ENCODE measurements at regions not wholly inside any gene's neighbourhood (a gene's known extent, or its start where the extent isn't known, plus 50 kb on each side); places are given as distances from the start of the nearest gene placed in this dataset.
"Not testable (repeated sequence)": the region's sequence is repeated elsewhere in the genome, so short reads cannot be mapped to it uniquely, and the experiment has no call there.

DNA sequence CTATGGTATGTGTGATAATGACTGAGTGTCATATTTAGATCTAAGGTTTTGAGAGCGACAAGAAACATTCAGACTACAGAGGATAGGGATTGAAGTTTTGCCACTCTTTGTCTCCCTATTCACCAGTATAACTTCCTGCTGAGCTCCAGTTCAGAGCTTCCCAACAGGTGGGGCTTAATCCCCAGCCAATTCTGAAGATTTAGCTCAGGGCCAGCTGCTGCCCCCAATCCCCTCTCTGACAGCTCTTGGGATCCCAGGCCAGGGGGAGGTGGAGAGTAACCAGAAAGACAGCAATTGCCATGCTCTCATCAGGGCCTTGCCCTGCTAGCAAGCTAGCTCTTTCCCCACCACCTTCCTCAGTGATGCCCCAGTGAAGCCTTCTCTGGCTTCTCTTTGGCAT, 57.8 kb downstream of the TRIL start:
- TF ChIP-seq POLR2AphosphoS5 (IDR thresholded peaks at IDR 0.05; ENCODE audit: low read depth, low read length) (no peak), TAF1 (IDR thresholded peaks at IDR 0.05; ENCODE audit: low read depth, low read length) (no peak), POLR2A (IDR thresholded peaks at IDR 0.05; ENCODE audit: low read depth, low read length) (no peak), POU2F2 (IDR thresholded peaks at IDR 0.05; ENCODE audit: low read depth, low read length) (no peak), PAX5 (IDR thresholded peaks at IDR 0.05; ENCODE audit: insufficient read depth, low read length, severe bottlenecking) (no peak), SPI1 (IDR thresholded peaks at IDR 0.05; ENCODE audit: low read depth, low read length) (no peak)
- no peak for FAIRE-seq
- no peak for DNase-seq (ENCODE audit: insufficient read length, low spot score)

DNA sequence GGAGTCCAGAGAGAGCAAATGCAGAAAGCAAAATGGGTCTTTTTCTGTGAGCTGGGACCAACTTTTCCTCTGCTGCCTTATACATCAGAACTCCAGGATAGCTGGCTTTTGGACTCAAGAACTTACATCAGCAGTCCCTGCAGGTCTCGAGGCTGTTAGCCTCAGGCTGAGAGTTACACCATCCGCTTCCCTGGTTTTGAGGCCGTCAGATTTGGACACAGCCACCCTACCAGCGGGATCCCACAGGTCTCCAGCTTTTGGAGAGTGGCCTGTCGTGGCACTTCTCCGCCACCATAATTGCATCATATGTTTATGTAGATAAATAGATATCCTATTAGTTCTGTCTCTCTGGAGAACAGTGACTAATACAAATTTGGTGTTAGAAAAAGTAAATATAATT, 64.2 kb downstream of the TRIL start:
- no peak for TF ChIP-seq POLR2A (IDR thresholded peaks at IDR 0.05; ENCODE audit: low read depth, low read length)
- TF ChIP-seq POU2F2 (IDR thresholded peaks at IDR 0.05; ENCODE audit: low read depth, low read length), result no peak
- no peak for TF ChIP-seq TAF1 (IDR thresholded peaks at IDR 0.05; ENCODE audit: low read depth, low read length)
- FAIRE-seq (no peak), DNase-seq (ENCODE audit: insufficient read length, low spot score) (no peak)

DNA sequence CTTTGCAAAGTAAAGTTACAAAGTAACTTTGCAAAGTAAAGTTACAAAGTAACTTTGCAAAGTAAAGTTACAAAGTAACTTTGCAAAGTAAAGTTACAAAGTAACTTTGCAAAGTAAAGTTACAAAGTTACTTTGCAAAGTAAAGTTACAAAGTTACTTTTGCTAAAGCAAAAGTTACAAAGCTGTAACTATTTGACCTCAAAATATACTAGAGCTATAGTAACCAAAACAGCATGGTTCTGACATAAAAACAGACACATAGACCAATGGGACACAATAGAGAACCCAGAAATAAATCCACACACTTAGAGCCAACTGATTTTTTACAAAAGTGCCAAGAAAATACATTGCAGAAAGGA, 66.3 kb downstream of the TRIL start:
- DNase-seq (ENCODE audit: insufficient read length, low spot score); FAIRE-seq: not testable (repeated sequence)

DNA sequence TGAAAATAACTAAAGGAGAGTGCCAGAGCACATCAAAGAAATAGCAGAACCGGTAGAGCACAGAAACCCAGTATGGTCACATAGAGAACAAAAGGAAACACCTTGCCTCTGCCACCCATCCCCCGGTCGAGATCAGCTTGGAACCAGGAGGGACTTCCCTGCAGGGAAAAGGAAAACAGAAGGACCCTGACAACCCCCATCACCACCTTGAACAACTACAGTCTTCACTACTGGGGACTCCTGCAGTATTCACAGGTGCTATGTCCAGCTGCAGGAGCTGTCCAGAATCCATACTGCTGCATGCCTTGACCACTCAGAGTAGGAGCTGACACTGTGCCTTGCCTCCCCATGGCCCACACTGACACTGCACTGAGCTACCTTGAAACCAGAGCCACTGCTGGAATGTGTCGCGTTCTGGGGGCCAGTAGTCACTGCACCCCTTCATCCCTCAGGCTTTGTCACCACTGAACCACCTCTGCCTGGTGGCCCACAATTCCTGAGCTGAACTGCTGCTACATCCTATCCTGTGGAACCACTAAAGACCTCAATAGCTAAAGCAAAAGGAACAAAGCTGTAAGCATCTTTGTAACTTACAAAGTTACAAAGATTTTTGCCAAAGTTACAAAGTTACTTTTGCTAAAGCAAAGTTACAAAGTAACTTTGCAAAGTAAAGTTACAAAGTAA, 66.8 kb downstream of the TRIL start:
- DNase-seq (ENCODE audit: insufficient read length, low spot score) (no peak), FAIRE-seq (no peak)
- TF ChIP-seq PAX5 (IDR thresholded peaks at IDR 0.05; ENCODE audit: insufficient read depth, low read length, severe bottlenecking) (no peak), POU2F2 (IDR thresholded peaks at IDR 0.05; ENCODE audit: low read depth, low read length) (no peak)

DNA sequence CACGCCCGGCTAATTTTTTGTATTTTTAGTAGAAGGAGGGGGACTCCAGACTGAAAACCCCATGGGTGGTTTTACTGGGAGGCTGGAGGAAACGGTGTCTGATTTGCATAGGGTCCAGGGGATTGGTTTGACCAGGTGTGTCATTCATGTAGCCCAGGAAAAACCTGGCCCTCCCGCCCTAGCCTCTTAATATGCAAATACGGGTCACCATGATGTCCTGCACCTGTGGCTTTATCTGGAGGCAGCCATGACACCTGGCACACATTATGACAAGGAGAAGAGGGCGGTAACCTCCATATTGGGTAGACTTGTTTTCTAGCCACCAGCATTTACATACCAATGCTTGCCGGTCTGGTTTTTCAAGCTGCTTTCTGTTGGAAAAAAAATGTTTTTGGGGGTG, 68.0 kb downstream of the TRIL start:
- FAIRE-seq, result no peak
- no peak for DNase-seq (ENCODE audit: insufficient read length, low spot score)
- TF ChIP-seq TAF1 (IDR thresholded peaks at IDR 0.05; ENCODE audit: low read depth, low read length), result no peak
- no peak for TF ChIP-seq PAX5 (IDR thresholded peaks at IDR 0.05; ENCODE audit: insufficient read depth, low read length, severe bottlenecking)
- no peak for TF ChIP-seq POU2F2 (IDR thresholded peaks at IDR 0.05; ENCODE audit: low read depth, low read length)
- TF ChIP-seq SPI1 (IDR thresholded peaks at IDR 0.05; ENCODE audit: low read depth, low read length), result no peak
- TF ChIP-seq POLR2A (IDR thresholded peaks at IDR 0.05; ENCODE audit: low read depth, low read length), result no peak
- TF ChIP-seq POLR2AphosphoS5 (IDR thresholded peaks at IDR 0.05; ENCODE audit: low read depth, low read length), result no peak

DNA sequence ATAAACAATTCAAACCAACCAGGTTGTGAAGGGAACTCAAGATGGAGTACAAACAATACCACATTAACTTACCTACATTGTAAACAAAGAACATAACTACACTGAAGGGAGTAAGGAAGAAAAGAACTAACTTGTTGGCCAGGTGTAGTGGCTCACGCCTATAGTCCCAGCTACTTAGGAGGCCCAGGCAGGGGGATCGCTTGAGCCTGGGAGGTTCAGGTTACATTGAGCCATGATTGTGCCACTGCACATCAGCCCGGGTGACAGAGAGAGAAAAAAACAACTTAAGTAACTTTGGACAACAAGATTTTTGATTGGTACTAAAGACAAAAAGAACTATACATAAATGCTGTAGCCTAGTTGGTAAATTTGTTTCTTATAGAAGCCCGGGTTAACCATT, 68.8 kb downstream of the TRIL start:
- DNase-seq (ENCODE audit: insufficient read length, low spot score), result no peak
- no peak for TF ChIP-seq PAX5 (IDR thresholded peaks at IDR 0.05; ENCODE audit: insufficient read depth, low read length, severe bottlenecking)
- no peak for TF ChIP-seq POU2F2 (IDR thresholded peaks at IDR 0.05; ENCODE audit: low read depth, low read length)
- no peak for TF ChIP-seq POLR2AphosphoS5 (IDR thresholded peaks at IDR 0.05; ENCODE audit: low read depth, low read length)
- no peak for TF ChIP-seq SPI1 (IDR thresholded peaks at IDR 0.05; ENCODE audit: low read depth, low read length)
- no peak for TF ChIP-seq TAF1 (IDR thresholded peaks at IDR 0.05; ENCODE audit: low read depth, low read length)
- TF ChIP-seq POLR2A (IDR thresholded peaks at IDR 0.05; ENCODE audit: low read depth, low read length), result no peak
- no peak for FAIRE-seq

DNA sequence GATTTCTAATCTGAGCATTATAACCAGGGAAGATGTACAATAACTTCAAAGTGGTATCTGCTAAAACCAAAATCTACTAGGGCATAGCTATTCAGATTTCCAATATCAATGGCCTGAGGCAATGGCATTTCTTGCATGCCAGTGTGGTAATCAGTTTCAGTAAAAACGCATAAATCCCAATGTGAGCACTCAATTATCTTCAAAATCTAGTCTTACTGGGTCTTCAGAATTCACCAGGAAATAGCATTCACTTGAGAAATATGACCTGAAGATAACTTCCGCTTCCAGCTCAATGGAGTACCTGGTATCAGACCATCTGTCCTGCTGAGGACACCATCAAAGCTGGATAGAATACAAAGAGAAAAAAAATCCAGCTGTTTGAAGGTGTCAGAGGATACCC, 72.4 kb downstream of the TRIL start:
- TF ChIP-seq POU2F2 (IDR thresholded peaks at IDR 0.05; ENCODE audit: low read depth, low read length) (no peak), SPI1 (IDR thresholded peaks at IDR 0.05; ENCODE audit: low read depth, low read length) (no peak), PAX5 (IDR thresholded peaks at IDR 0.05; ENCODE audit: insufficient read depth, low read length, severe bottlenecking) (no peak), POLR2AphosphoS5 (IDR thresholded peaks at IDR 0.05; ENCODE audit: low read depth, low read length) (no peak), TAF1 (IDR thresholded peaks at IDR 0.05; ENCODE audit: low read depth, low read length) (no peak), POLR2A (IDR thresholded peaks at IDR 0.05; ENCODE audit: low read depth, low read length) (no peak)
- no peak for DNase-seq (ENCODE audit: insufficient read length, low spot score)
- no peak for FAIRE-seq

DNA sequence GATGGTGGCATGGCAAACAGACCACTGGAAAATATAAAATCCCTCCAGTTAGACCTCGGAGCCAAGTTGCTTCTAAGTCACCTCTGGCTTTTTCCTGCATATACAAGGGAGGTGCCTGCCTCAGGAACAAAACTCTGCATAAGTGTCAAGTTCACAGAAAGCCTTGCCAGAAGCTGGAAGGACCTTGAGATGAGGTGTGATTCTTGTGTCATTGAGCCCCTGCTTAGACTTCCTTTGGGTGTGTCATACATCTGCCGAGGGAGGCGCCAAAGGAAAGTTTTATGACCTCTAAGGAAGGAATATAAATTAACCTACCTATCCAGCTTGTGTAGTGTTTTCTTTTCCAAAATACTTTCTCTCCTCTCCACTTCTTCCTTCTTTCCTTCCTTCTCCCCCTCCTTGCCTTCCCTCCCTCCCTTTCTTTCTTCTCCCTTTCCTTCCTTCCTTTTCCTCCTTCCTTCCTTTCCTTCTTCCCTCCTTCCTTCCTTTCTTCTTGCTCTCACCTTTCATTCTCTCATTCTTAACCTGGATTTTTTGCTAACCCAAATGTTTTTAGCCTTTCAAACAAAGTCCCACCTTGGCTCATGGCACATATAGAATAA, 75.2 kb downstream of the TRIL start:
- TF ChIP-seq SPI1 (IDR thresholded peaks at IDR 0.05; ENCODE audit: low read depth, low read length), result no peak
- TF ChIP-seq TAF1 (IDR thresholded peaks at IDR 0.05; ENCODE audit: low read depth, low read length), result no peak
- TF ChIP-seq POLR2A (IDR thresholded peaks at IDR 0.05; ENCODE audit: low read depth, low read length), result no peak
- no peak for TF ChIP-seq POLR2AphosphoS5 (IDR thresholded peaks at IDR 0.05; ENCODE audit: low read depth, low read length)
- no peak for TF ChIP-seq POU2F2 (IDR thresholded peaks at IDR 0.05; ENCODE audit: low read depth, low read length)
- TF ChIP-seq PAX5 (IDR thresholded peaks at IDR 0.05; ENCODE audit: insufficient read depth, low read length, severe bottlenecking), result no peak
- DNase-seq (ENCODE audit: insufficient read length, low spot score), result no peak
- FAIRE-seq, result no peak

DNA sequence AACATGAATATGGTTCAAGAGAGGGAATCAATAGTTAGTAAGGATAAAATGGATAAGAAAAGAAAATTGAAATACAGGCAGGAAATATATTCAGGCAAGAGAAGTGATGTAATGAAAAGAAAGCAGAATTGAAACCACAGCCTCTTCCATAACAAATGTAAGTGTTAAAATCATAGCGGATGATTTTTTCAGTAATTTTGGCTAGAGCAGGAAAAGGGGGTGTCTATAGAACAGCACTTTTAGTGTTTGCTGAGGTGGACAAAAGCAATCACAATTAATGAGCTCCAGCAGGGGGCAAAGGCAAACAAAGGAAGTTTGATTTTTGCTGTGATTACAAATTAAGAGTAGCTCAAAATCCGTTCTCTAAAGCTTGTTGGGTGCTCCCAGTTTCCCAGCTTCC, 79.0 kb downstream of the TRIL start:
- TF ChIP-seq SPI1 (IDR thresholded peaks at IDR 0.05; ENCODE audit: low read depth, low read length), result peak; percentile 83
- no peak for TF ChIP-seq PAX5 (IDR thresholded peaks at IDR 0.05; ENCODE audit: insufficient read depth, low read length, severe bottlenecking)
- TF ChIP-seq POLR2A (IDR thresholded peaks at IDR 0.05; ENCODE audit: low read depth, low read length), result no peak
- TF ChIP-seq POLR2AphosphoS5 (IDR thresholded peaks at IDR 0.05; ENCODE audit: low read depth, low read length), result no peak
- TF ChIP-seq TAF1 (IDR thresholded peaks at IDR 0.05; ENCODE audit: low read depth, low read length), result no peak
- TF ChIP-seq POU2F2 (IDR thresholded peaks at IDR 0.05; ENCODE audit: low read depth, low read length), result no peak
- FAIRE-seq, result no peak
- DNase-seq (ENCODE audit: insufficient read length, low spot score), result no peak

DNA sequence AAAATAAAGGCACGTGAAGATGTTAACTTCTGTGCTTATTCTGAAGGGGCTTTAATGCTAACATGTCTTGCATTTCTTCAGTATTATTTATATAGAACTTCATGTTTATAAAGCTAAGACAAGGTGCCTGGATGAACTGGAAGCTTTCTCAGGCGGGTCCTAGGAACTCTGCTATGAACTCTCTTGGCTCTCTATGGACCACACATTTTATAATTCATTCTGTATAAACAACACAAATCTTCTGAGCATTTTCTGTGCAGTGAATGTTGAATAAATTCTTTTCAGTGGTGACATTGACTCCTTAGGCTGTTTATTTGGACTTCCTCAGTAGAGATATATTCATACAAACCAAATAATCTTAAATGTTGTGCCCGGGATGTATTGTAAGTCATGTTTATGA, 79.6 kb downstream of the TRIL start:
- no peak for DNase-seq (ENCODE audit: insufficient read length, low spot score)
- no peak for FAIRE-seq
- no peak for TF ChIP-seq PAX5 (IDR thresholded peaks at IDR 0.05; ENCODE audit: insufficient read depth, low read length, severe bottlenecking)
- no peak for TF ChIP-seq TAF1 (IDR thresholded peaks at IDR 0.05; ENCODE audit: low read depth, low read length)
- no peak for TF ChIP-seq POLR2AphosphoS5 (IDR thresholded peaks at IDR 0.05; ENCODE audit: low read depth, low read length)
- TF ChIP-seq POLR2A (IDR thresholded peaks at IDR 0.05; ENCODE audit: low read depth, low read length), result no peak
- TF ChIP-seq SPI1 (IDR thresholded peaks at IDR 0.05; ENCODE audit: low read depth, low read length), result no peak
- no peak for TF ChIP-seq POU2F2 (IDR thresholded peaks at IDR 0.05; ENCODE audit: low read depth, low read length)
